GM19043 (cell line): ENCODE measurements at regions not wholly inside any gene's neighbourhood (a gene's known extent, or its start where the extent isn't known, plus 50 kb on each side); places are given as distances from the start of the nearest gene placed in this dataset.

ENCODE experiments used
- ATAC-seq: cut with Tn5 transposase; IDR thresholded peaks from one replicate; pipeline ENCODE4 v1.9.1; 2021; ENCODE audit warnings: low read depth; ENCODE audit not compliant: unreplicated experiment

DNA sequence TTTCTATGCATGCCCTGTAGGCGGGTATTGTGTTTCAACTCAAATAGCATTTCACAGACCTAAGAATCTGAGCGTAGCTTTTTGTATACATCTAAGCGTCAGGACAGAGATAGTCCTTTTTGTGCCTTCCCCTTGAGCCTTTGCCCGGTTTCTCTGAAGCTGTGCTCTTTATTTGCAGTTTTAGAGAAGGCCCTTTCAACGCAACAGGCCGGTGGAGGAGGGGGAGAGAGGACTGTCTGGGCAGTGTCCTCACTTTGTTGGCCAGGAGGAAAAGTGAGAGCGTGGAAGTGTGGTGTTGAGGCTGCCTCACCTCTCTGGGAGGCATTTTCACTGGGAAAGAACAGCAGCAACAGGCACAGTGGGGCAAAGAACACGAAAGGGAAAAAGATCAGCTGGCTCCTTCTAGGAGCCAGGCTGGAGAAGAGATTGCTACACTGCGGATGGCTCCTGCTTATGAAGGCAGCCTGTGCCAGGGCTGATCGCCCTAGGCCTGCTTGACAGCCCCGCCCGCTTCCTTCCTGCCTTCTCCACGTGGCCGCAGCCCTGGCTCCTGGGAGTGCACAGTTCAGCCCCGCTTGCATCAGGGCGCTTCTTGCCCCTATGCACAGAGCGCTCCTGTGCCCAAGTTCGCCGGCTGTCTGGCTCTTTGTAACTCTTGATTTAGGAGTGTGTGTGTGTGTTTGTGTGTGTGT is 195.6 kb upstream of the POU3F3 start:
- ATAC-seq, result no peak

- ATAC-seq, result no peak
Observed at GRCh38 chr2:104658904-104659591, 194.9 kb upstream of the POU3F3 start.

DNA sequence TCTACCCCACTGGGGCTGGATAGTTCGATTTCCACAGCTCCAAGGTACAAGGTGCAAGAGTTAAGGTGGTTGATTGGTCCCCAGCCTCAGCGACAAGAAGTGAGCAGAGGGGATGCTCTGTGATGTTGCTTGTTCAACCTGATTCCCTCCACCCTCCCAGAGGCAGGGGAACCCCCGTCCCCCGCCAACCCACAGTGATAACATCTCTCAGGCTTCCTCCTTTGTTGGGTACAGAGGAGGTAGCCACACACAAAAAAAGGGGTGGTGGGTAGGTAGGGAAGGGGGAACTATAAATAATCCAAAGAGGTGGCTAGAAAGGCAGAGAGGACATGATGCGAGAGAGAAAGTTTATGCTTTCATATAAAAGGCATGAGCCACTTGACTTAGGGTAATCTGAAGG is 192.9 kb upstream of the POU3F3 start:
- no peak for ATAC-seq

- ATAC-seq, result no peak
Observed at GRCh38 chr2:104664672-104665071, 189.2 kb upstream of the POU3F3 start.

DNA sequence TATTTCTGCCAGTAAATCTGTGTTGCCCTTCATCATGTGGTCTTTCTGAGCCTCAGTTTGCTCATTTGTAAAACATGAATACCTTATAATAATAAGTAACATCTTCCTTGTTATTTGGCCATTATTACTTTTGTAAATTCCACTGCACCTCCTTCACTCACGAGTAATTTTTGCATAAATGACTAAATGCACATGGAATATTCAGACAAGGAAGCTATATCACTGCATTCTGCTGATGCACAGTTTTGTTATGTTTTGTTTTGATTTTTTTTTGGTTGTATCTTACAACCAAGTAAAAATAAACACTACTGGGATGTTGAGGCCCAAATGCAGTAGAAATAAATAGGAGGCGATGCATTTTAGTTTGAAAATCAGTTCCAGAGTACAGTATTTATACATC is 185.3 kb upstream of the POU3F3 start:
- ATAC-seq, result no peak

GRCh38 chr2:104673225-104673624 is 180.7 kb upstream of the POU3F3 start:
- no peak for ATAC-seq

DNA sequence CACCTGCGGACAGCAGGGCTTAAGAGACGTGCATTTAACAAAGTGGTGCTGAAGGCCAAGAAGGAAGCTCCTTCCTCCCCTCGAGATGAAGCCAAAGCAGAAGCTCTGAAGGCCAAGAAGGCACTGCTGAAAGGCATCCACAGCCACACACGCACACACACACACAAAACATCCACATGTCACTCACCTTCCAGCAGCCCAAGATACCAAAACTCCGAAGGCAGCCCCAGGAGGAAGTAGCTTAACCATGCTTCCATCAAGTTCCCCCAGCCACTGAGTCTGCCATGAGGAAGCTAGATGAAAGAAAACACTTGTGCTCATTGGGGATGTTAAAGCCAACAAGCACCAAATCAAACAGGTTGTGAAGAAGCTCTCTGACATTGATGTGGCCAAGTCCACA is 175.7 kb upstream of the POU3F3 start:
- ATAC-seq, result no peak

DNA sequence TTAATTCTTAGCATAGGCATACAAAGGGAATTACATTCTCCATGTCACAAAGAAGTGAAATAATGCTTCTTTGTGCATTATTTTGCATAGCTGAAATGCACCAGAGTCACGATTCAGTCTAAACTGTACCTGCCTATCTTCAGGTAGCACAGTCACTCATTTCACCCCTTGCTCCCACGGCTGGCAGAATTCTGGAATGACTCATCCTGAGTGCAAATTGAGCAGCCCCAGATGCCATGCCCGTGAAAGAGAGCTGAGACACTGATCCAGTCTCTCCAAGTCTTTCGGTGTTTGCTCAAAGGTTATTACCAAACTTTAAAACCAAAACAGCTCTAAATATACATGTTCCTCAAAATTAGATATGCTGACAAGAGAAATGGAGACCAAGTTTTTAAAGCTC is 168.3 kb upstream of the POU3F3 start:
- ATAC-seq, result no peak

DNA sequence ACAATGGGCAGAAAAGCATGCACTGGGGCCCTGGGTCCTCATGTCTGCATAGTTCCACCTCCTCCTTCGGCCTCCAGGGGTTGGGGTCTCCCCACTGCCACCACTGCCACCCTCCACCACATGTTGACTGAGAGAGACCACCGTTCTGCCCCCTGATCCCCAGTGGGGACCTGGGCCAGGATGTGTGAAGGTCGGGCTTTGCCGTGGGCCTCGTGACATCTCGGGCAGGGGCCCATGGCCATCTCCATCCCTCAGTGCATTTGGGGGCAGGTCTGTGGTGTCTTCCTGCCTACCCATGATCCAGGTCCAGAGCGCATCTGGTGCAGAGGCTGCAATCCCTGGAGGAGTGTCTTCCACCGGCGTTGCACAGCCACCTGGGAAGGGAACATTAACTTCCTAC is 166.8 kb upstream of the POU3F3 start:
- ATAC-seq, result no peak

GRCh38 chr2:104690255-104690984 is 163.5 kb upstream of the POU3F3 start:
- ATAC-seq, result no peak

GRCh38 chr2:104698276-104698675 is 155.6 kb upstream of the POU3F3 start:
- no peak for ATAC-seq

GRCh38 chr2:104701411-104701911 is 152.5 kb upstream of the POU3F3 start:
- ATAC-seq, result no peak

DNA sequence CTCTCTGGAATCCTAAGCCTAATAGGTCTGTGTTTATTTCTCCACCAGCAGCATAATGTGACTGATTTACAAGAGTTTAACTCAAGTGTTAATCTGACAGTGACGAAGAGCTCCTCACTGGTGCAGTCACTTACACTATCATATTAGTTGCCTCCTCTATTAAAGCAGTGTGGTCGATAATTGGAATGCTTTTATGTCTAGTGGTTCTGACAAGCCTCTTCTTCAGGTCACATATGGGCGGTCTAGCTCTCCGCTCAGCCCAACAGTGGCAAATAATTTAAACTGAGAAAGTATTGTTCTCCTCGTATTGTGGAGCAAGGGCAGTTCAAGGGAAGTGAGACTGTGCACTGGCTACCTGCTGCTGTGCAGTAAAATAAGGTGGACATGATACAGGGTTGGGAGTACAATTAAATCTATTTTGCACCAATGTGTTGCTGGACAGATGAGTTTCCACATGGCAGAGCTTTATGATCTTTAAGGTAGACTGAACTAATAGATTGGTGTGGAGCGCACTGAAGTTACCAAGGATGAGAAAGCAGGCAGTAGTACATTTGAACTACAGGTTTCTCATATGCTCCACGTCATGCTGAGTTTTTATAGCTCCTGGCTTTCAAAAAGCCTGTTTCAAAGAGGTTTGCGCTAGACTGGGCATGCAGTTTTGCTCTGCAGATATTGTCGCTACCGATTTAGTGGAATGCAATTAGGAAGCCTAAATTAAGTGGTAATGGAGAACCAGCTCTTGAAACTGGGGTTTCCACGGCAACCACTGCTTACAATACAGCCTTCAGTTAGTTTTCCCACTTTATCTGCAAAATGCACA is 151.7 kb upstream of the POU3F3 start:
- ATAC-seq, result no peak

GRCh38 chr2:104703669-104704068 is 150.2 kb upstream of the POU3F3 start:
- ATAC-seq, result no peak

- ATAC-seq, result no peak
Observed at GRCh38 chr2:104704496-104705245, 149.2 kb upstream of the POU3F3 start.

- ATAC-seq, result no peak
Observed at GRCh38 chr2:104707056-104707455, 146.9 kb upstream of the POU3F3 start.

DNA sequence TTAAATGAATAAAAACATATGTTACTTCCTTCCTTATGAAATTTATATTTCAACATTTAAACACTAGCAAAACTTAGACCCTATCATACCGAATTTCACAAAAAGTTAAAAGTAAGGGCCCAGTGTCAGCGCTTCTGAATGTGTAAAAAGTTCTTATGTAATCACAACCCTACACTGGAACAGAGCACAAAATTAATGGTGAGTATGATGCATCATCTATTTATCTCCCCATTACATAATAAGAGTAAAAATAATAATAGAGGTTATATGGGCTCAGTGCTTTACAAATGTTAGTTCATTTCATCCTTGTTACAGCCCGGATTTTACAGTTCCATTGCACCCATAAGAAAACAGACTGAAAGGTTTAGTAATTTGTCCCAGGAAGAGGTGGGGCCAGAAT is 144.9 kb upstream of the POU3F3 start:
- no peak for ATAC-seq

GRCh38 chr2:104716061-104716460 is 137.9 kb upstream of the POU3F3 start:
- ATAC-seq, result no peak

GRCh38 chr2:104733226-104733943 is 120.5 kb upstream of the POU3F3 start:
- ATAC-seq, result peak; percentile 92
